HCT116 (cell line): ENCODE measurements at regions not wholly inside any gene's neighbourhood (a gene's known extent, or its start where the extent isn't known, plus 50 kb on each side); places are given as distances from the start of the nearest gene placed in this dataset.

ENCODE experiments used
- ATAC-seq: fragments of 200-7000 bp; cut with Tn5 transposase; 2 replicates; pipeline ENCODE4 v1.9.1; 2020; ENCODE audit warnings: mild to moderate bottlenecking, moderate library complexity
- BruUV-seq: library from RNA; stranded (reverse); fragments of 400-500 nt; replicated peaks from 2 replicates; lab custom pipeline; 2021; lab: Mats Ljungman, UMichigan
- CTCF ChIA-PET: fragments of 300-600 bp; sonication (Branson Sonifier 250); formaldehyde crosslinking; loops from one replicate; lab custom pipeline; 2021; ENCODE audit warnings: antibody characterized with exemption; lab: Charles Lee
- POLR2A ChIA-PET: fragments of 300-600, 350-600 bp; sonication (Branson Sonifier 250); formaldehyde crosslinking; loops from one replicate; lab custom pipeline; 2021; ENCODE audit warnings: antibody characterized with exemption; lab: Charles Lee
- RAD21 ChIA-PET, 2 experiments: fragments of 300-600 bp; sonication (Branson Sonifier 250); formaldehyde crosslinking; loops; one replicate each; lab custom pipeline; 2023; ENCODE audit warnings: low total read pairs in 2 of 2; ENCODE audit not compliant: uncharacterized antibody in 2 of 2, unreplicated experiment in 2 of 2, low non-redundant PET in 1 of 2; lab: Charles Lee
- DNase-seq: peaks from one replicate; pipeline ENCODE4 v3.0.0-alpha.2; 2010; ENCODE audit warnings: low read depth, low spot score
- H2AFZ ChIP-seq: fragments of 200-600 bp; shearing (Covaris generic), sonication (generic); 2 replicates; pipeline ENCODE4 v1.6.1; 2017; ENCODE audit warnings: low read depth, mixed run types, mixed read lengths, antibody characterized with exemption, low read length; ENCODE audit not compliant: poor library complexity, severe bottlenecking
- H3K27ac ChIP-seq: 2 replicates; pipeline ENCODE4 v1.5.1; 2012; ENCODE audit warnings: low read depth, low read length
- H3K27me3 ChIP-seq: fragments of 200-600 bp; sonication (generic); 2 replicates; pipeline ENCODE4 v1.6.1; 2016; ENCODE audit warnings: mixed run types, low read length, mixed read lengths; ENCODE audit not compliant: insufficient read depth
- H3K36me3 ChIP-seq, 2 experiments: fragments of 200-500 bp in 1 of 2; fragments of 200-600 bp in 1 of 2; sonication (Bioruptor generic) in 1 of 2; sonication (generic) in 1 of 2; 2 replicates each; pipeline versions ENCODE4 v1.5.1 to v1.6.1; 2014 to 2016; ENCODE audit warnings: low read length in 2 of 2, inconsistent platforms in 1 of 2, mixed read lengths in 1 of 2, mixed run types in 1 of 2; ENCODE audit not compliant: insufficient read depth in 2 of 2, control insufficient read depth in 1 of 2
- H3K4me1 ChIP-seq, 2 experiments: fragments of 200-600 bp in 1 of 2; sonication (generic) in 1 of 2; 2 replicates each; pipeline versions ENCODE4 v1.5.1 to v1.6.1; 2012 to 2017; ENCODE audit warnings: low read length in 2 of 2, inconsistent platforms in 1 of 2, mild to moderate bottlenecking in 1 of 2, mixed read lengths in 1 of 2, mixed run types in 1 of 2, moderate library complexity in 1 of 2; ENCODE audit not compliant: insufficient read depth in 2 of 2, control insufficient read depth in 1 of 2
- H3K4me2 ChIP-seq: fragments of 200-600 bp; sonication (generic); 2 replicates; pipeline ENCODE4 v1.6.1; 2017; ENCODE audit warnings: mixed run types, low read length, mixed read lengths
- H3K4me3 ChIP-seq, 2 experiments: fragments of 200-600 bp in 1 of 2; sonication (generic) in 1 of 2; replicated peaks in 1 of 2; 2 replicates each; pipeline ENCODE4 v1.5.1; 2011 to 2016; ENCODE audit warnings: low read length in 2 of 2, control low read depth in 1 of 2, low read depth in 1 of 2, mild to moderate bottlenecking in 1 of 2, mixed read lengths in 1 of 2, mixed run types in 1 of 2
- H3K79me2 ChIP-seq: fragments of 200-600 bp; sonication (generic); 2 replicates; pipeline ENCODE4 v1.6.1; 2017; ENCODE audit warnings: mild to moderate bottlenecking, mixed run types, low read length, moderate library complexity, mixed read lengths; ENCODE audit not compliant: insufficient read depth
- H3K9ac ChIP-seq: fragments of 200-600 bp; sonication (generic); 2 replicates; pipeline ENCODE4 v1.6.1; 2016; ENCODE audit warnings: low read length, mixed read lengths
- H3K9me2 ChIP-seq: fragments of 200-600 bp; sonication (generic), shearing (Covaris generic); 2 replicates; pipeline ENCODE4 v1.6.1; 2017; ENCODE audit warnings: mixed run types, mild to moderate bottlenecking, moderate library complexity; ENCODE audit not compliant: insufficient read depth
- H3K9me3 ChIP-seq, 2 experiments: fragments of 200-500 bp in 1 of 2; fragments of 200-600 bp in 1 of 2; sonication (Bioruptor generic) in 1 of 2; sonication (generic) in 1 of 2; 2 replicates each; pipeline ENCODE4 v1.6.1; 2014 to 2017; ENCODE audit warnings: low read length in 2 of 2, mixed read lengths in 2 of 2, inconsistent platforms in 1 of 2, low read depth in 1 of 2, mild to moderate bottlenecking in 1 of 2, mixed run types in 1 of 2, moderate library complexity in 1 of 2; ENCODE audit not compliant: control insufficient read depth in 1 of 2, insufficient read depth in 1 of 2
- H4K20me1 ChIP-seq: fragments of 200-600 bp; sonication (generic), shearing (Covaris generic); 2 replicates; pipeline ENCODE4 v1.6.1; 2017; ENCODE audit warnings: mixed run types, mild to moderate bottlenecking, moderate library complexity; ENCODE audit not compliant: insufficient read depth
- CBX3 ChIP-seq: IDR thresholded peaks from 2 replicates; pipeline ENCODE4 v1.6.1; 2012; ENCODE audit warnings: low read depth
- ELF1 ChIP-seq: IDR thresholded peaks from 2 replicates; pipeline ENCODE4 v1.6.1; 2012; ENCODE audit warnings: low read depth, borderline replicate concordance
- FOSL1 ChIP-seq: IDR thresholded peaks from 2 replicates; pipeline ENCODE4 v1.6.1; 2012; ENCODE audit warnings: low read depth
- JUND ChIP-seq: IDR thresholded peaks from 2 replicates; pipeline ENCODE4 v1.6.1; 2012
- RAD21 ChIP-seq: IDR thresholded peaks from 2 replicates; pipeline ENCODE4 v1.6.1; 2012; ENCODE audit warnings: low read depth, mild to moderate bottlenecking
- TCF7L2 ChIP-seq: IDR thresholded peaks from 2 replicates; pipeline ENCODE4 v1.7.0; 2011; ENCODE audit warnings: borderline replicate concordance, inconsistent platforms; ENCODE audit not compliant: insufficient read depth, insufficient read length; ENCODE audit errors: extremely low read depth
- ZFX ChIP-seq: fragments of 450-650 bp; IDR thresholded peaks from 2 replicates; pipeline ENCODE4 v1.6.1; 2017
- intact Hi-C: fragments of 100-400 bp; cut with micrococcal nuclease; formaldehyde crosslinking; loops from 2 replicates; pipeline ENCODE4 v1.10.0; 2022
- TF ChIP-seq, protein P1 (sequence below), 3 experiments: fragments of 200-600 bp in 1 of 3; sonication (generic) in 1 of 3; IDR thresholded peaks in 2 of 3; conservative IDR thresholded peaks in 1 of 3; 2 replicates each; pipeline ENCODE4 v1.5.1; 2012 to 2017; ENCODE audit warnings: low read depth in 2 of 3, low read length in 2 of 3, antibody characterized with exemption in 1 of 3, borderline replicate concordance in 1 of 3, control low read depth in 1 of 3, mild to moderate bottlenecking in 1 of 3, mixed read lengths in 1 of 3, mixed run types in 1 of 3, moderate library complexity in 1 of 3; ENCODE audit not compliant: insufficient read depth in 1 of 3
- TF ChIP-seq, protein P2 (sequence below): IDR thresholded peaks from 2 replicates; pipeline ENCODE4 v1.6.1; 2012; ENCODE audit warnings: low read depth
- TF ChIP-seq, protein P3 (sequence below): IDR thresholded peaks from 2 replicates; pipeline ENCODE4 v1.6.1; 2012

GRCh38 chr14:37985826-37986470, 221.8 kb upstream of the SSTR1 start:
- Histone ChIP-seq H4K20me1 (no peaks in the 10 kb centered on the region), H3K9ac (no peak overlapping the region), H3K27ac (no peak overlapping the region), H3K79me2 (no peaks in the 10 kb centered on the region), H3K4me3 (no peak overlapping the region), H3K36me3 (no peaks in the 10 kb centered on the region), H3K4me1 (no peaks in the 10 kb centered on the region), H3K9me3 (peaks cover 0 to 4% of the 10 kb centered on the region in 2 experiments; a peak in 1 of 4 replicates), H3K9me2 (no peaks in the 10 kb centered on the region), H3K27me3 (no peaks in the 10 kb centered on the region), H3K4me2 (no peak overlapping the region), H2AFZ (no peak overlapping the region)
- POLR2A ChIA-PET = no interaction called here
- ATAC-seq (peak; percentile 47), DNase-seq (peak; percentile 41)
- CTCF ChIA-PET = interaction anchor here (1.0 kb wide), 1 partner anchor 30 kb away, joined by 3 read pairs; no protein-coding TSS in a partner anchor
- intact Hi-C loops = loop anchor here (10.0 kb wide), 1 partner anchor 209 kb away; no protein-coding TSS in a partner anchor
- RAD21 ChIA-PET = no interaction called here
- TF ChIP-seq ZFX (no peak), JUND (no peak), RAD21 (peak; percentile 32; the same call in 1 of the 2 replicates)
- TF ChIP-seq, protein P1, sequence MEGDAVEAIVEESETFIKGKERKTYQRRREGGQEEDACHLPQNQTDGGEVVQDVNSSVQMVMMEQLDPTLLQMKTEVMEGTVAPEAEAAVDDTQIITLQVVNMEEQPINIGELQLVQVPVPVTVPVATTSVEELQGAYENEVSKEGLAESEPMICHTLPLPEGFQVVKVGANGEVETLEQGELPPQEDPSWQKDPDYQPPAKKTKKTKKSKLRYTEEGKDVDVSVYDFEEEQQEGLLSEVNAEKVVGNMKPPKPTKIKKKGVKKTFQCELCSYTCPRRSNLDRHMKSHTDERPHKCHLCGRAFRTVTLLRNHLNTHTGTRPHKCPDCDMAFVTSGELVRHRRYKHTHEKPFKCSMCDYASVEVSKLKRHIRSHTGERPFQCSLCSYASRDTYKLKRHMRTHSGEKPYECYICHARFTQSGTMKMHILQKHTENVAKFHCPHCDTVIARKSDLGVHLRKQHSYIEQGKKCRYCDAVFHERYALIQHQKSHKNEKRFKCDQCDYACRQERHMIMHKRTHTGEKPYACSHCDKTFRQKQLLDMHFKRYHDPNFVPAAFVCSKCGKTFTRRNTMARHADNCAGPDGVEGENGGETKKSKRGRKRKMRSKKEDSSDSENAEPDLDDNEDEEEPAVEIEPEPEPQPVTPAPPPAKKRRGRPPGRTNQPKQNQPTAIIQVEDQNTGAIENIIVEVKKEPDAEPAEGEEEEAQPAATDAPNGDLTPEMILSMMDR (IDR thresholded peaks at IDR 0.05 in 2 of 3, conservative IDR thresholded peaks at IDR 0.05 in 1 of 3; ENCODE audit: borderline replicate concordance in 1 of 3, insufficient read depth in 1 of 3, low read depth in 2 of 3, low read length in 2 of 3) = peak; percentile 25 to 81 (median 71); a peak in 4 of 6 replicates
- BruUV-seq = no TSS peak

GRCh38 chr14:37988472-37988871, 219.2 kb upstream of the SSTR1 start:
- Histone ChIP-seq H3K4me2 (no peak overlapping the region), H3K9me3 (no peaks in the 10 kb centered on the region), H3K9ac (no peak overlapping the region), H3K9me2 (no peaks in the 10 kb centered on the region), H3K79me2 (no peaks in the 10 kb centered on the region), H3K36me3 (no peaks in the 10 kb centered on the region), H3K27me3 (no peaks in the 10 kb centered on the region), H3K4me3 (no peak overlapping the region), H2AFZ (no peak overlapping the region), H4K20me1 (no peaks in the 10 kb centered on the region), H3K4me1 (no peaks in the 10 kb centered on the region), H3K27ac (no peak overlapping the region)
- BruUV-seq = no TSS peak
- DNase-seq (no peak), ATAC-seq (no peak)
- ChIA-PET POLR2A (no interaction called here), CTCF (no interaction called here), RAD21 (no interaction called here)
- intact Hi-C loops = loop anchor here (10.0 kb wide), 1 partner anchor 206 kb away; no protein-coding TSS in a partner anchor
- no peak for TF ChIP-seq JUND
- TF ChIP-seq ZFX = no peak
- TF ChIP-seq FOSL1 = no peak
- TF ChIP-seq CBX3 = no peak
- TF ChIP-seq TCF7L2 = no peak
- no peak for TF ChIP-seq ELF1
- TF ChIP-seq, protein P1 (IDR thresholded peaks at IDR 0.05 in 2 of 3, conservative IDR thresholded peaks at IDR 0.05 in 1 of 3; ENCODE audit: borderline replicate concordance in 1 of 3, insufficient read depth in 1 of 3, low read depth in 2 of 3, low read length in 2 of 3) = no peak
- TF ChIP-seq RAD21 = no peak
- TF ChIP-seq, protein P2, sequence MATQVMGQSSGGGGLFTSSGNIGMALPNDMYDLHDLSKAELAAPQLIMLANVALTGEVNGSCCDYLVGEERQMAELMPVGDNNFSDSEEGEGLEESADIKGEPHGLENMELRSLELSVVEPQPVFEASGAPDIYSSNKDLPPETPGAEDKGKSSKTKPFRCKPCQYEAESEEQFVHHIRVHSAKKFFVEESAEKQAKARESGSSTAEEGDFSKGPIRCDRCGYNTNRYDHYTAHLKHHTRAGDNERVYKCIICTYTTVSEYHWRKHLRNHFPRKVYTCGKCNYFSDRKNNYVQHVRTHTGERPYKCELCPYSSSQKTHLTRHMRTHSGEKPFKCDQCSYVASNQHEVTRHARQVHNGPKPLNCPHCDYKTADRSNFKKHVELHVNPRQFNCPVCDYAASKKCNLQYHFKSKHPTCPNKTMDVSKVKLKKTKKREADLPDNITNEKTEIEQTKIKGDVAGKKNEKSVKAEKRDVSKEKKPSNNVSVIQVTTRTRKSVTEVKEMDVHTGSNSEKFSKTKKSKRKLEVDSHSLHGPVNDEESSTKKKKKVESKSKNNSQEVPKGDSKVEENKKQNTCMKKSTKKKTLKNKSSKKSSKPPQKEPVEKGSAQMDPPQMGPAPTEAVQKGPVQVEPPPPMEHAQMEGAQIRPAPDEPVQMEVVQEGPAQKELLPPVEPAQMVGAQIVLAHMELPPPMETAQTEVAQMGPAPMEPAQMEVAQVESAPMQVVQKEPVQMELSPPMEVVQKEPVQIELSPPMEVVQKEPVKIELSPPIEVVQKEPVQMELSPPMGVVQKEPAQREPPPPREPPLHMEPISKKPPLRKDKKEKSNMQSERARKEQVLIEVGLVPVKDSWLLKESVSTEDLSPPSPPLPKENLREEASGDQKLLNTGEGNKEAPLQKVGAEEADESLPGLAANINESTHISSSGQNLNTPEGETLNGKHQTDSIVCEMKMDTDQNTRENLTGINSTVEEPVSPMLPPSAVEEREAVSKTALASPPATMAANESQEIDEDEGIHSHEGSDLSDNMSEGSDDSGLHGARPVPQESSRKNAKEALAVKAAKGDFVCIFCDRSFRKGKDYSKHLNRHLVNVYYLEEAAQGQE = no peak
- TF ChIP-seq, protein P3, sequence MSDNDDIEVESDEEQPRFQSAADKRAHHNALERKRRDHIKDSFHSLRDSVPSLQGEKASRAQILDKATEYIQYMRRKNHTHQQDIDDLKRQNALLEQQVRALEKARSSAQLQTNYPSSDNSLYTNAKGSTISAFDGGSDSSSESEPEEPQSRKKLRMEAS = no peak
